ENCODE measurements at regions not wholly inside any gene's neighbourhood (a gene's known extent, or its start where the extent isn't known, plus 50 kb on each side); places are given as distances from the start of the nearest gene placed in this dataset.
"Not testable (repeated sequence)": the region's sequence is repeated elsewhere in the genome, so short reads cannot be mapped to it uniquely, and the experiment has no call there.

- no peak for DNase-seq
Measured at GRCh38 chr10:81603106-81603620, 271.8 kb upstream of the NRG3 start.

GRCh38 chr10:81644485-81644884 lies 230.5 kb upstream of the NRG3 start:
- DNase-seq, result not testable (repeated sequence)

- no peak for DNase-seq
Measured at GRCh38 chr10:81655986-81656385, 219.0 kb upstream of the NRG3 start.

- no peak for DNase-seq
Measured at GRCh38 chr10:81662837-81663236, 212.2 kb upstream of the NRG3 start.

GRCh38 chr10:81664800-81665199 lies 210.2 kb upstream of the NRG3 start:
- not testable (repeated sequence) for DNase-seq

- DNase-seq, result no peak
Measured at GRCh38 chr10:81674941-81675340, 200.1 kb upstream of the NRG3 start.

- no peak for DNase-seq
Measured at GRCh38 chr10:81679291-81679690, 195.7 kb upstream of the NRG3 start.

- no peak for DNase-seq
Measured at GRCh38 chr10:81680359-81680758, 194.6 kb upstream of the NRG3 start.

GRCh38 chr10:81688459-81688858 lies 186.5 kb upstream of the NRG3 start:
- DNase-seq, result no peak

- DNase-seq, result no peak
Measured at GRCh38 chr10:81696609-81697388, 178.2 kb upstream of the NRG3 start.

- no peak for DNase-seq
Measured at GRCh38 chr10:81704596-81704995, 170.4 kb upstream of the NRG3 start.

- no peak for DNase-seq
Measured at GRCh38 chr10:81708416-81708815, 166.6 kb upstream of the NRG3 start.

- no peak for DNase-seq
Measured at GRCh38 chr10:81708929-81709328, 166.1 kb upstream of the NRG3 start.

GRCh38 chr10:81722399-81722798 lies 152.6 kb upstream of the NRG3 start:
- DNase-seq, result no peak

GRCh38 chr10:81724431-81724830 lies 150.6 kb upstream of the NRG3 start:
- DNase-seq, result no peak

GRCh38 chr10:81725851-81726250 lies 149.1 kb upstream of the NRG3 start:
- no peak for DNase-seq

GRCh38 chr10:81728692-81729091 lies 146.3 kb upstream of the NRG3 start:
- no peak for DNase-seq

- DNase-seq, result no peak
Measured at GRCh38 chr10:81730891-81731290, 144.1 kb upstream of the NRG3 start.

GRCh38 chr10:81733542-81733941 lies 141.5 kb upstream of the NRG3 start:
- DNase-seq, result no peak

GRCh38 chr10:81735167-81735566 lies 139.8 kb upstream of the NRG3 start:
- not testable (repeated sequence) for DNase-seq

- DNase-seq, result no peak
Measured at GRCh38 chr10:81759111-81759510, 115.9 kb upstream of the NRG3 start.

GRCh38 chr10:81784111-81784597 lies 90.8 kb upstream of the NRG3 start:
- no peak for DNase-seq

- no peak for DNase-seq
Measured at GRCh38 chr10:81792729-81793128, 82.3 kb upstream of the NRG3 start.

- no peak for DNase-seq
Measured at GRCh38 chr10:81806842-81807241, 68.2 kb upstream of the NRG3 start.
